ENCODE measurements at regions not wholly inside any gene's neighbourhood (a gene's known extent, or its start where the extent isn't known, plus 50 kb on each side); places are given as distances from the start of the nearest gene placed in this dataset.

GRCh38 chr6:128739112-128739511 lies 143.8 kb upstream of the LAMA2 start (continued):
- TF ChIP-seq ATF3 (IDR thresholded peaks at IDR 0.05) (no peak), FOXA1 (IDR thresholded peaks at IDR 0.05) (no peak), FOXA2 (IDR thresholded peaks at IDR 0.05) (no peak), HNF4A (conservative IDR thresholded peaks at IDR 0.05) (no peak), HNF4G (IDR thresholded peaks at IDR 0.05) (no peak), YY1 (IDR thresholded peaks at IDR 0.05) (no peak), NR2F2 (IDR thresholded peaks at IDR 0.05) (no peak), ZBTB33 (IDR thresholded peaks at IDR 0.05) (no peak), RXRA (IDR thresholded peaks at IDR 0.05) (no peak), SP1 (IDR thresholded peaks at IDR 0.05) (no peak)

GRCh38 chr6:128738112-128738511 lies 144.8 kb upstream of the LAMA2 start:
- WGBS: 88% methylated on average over 3 of the region's 3 CpGs
- TF ChIP-seq JUND (IDR thresholded peaks at IDR 0.05) (no peak), HNF4G (IDR thresholded peaks at IDR 0.05) (no peak), YY1 (IDR thresholded peaks at IDR 0.05) (no peak), NR2F2 (IDR thresholded peaks at IDR 0.05) (no peak), ZBTB33 (IDR thresholded peaks at IDR 0.05) (no peak), RAD21 (IDR thresholded peaks at IDR 0.05) (no peak), SP1 (IDR thresholded peaks at IDR 0.05) (no peak), EGR1 (IDR thresholded peaks at IDR 0.05; ENCODE audit: low read depth in 2 of 2) (no peak), FOXA1 (IDR thresholded peaks at IDR 0.05) (no peak), ATF3 (IDR thresholded peaks at IDR 0.05) (no peak), FOXA2 (IDR thresholded peaks at IDR 0.05) (no peak), GABPA (IDR thresholded peaks at IDR 0.05 in 1 of 2, conservative IDR thresholded peaks at IDR 0.05 in 1 of 2) (no peak), CTCF (IDR thresholded peaks at IDR 0.05; ENCODE audit: low read depth, low read length, missing input control) (no peak), REST (IDR thresholded peaks at IDR 0.05) (no peak), MAX (IDR thresholded peaks at IDR 0.05) (no peak)
- no peak for DNase-seq (ENCODE audit: low spot score)
- Histone ChIP-seq H3K27ac (ENCODE audit: low read depth in 1 of 2, low read length in 2 of 2) (no peak overlapping the region), H3K27me3 (ENCODE audit: control insufficient read depth in 4 of 4, insufficient read depth in 4 of 4, low read length in 3 of 4) (no peaks in the 10 kb centered on the region), H3K4me3 (ENCODE audit: low read depth in 1 of 3, low read length in 3 of 3) (no peak overlapping the region), H3K9me3 (ENCODE audit: control insufficient read depth in 4 of 4, low read length in 3 of 4) (no peaks in the 10 kb centered on the region), H3K4me1 (ENCODE audit: control insufficient read depth in 4 of 4, insufficient read depth in 4 of 4, low read length in 3 of 4) (no peaks in the 10 kb centered on the region), H3K9ac (ENCODE audit: low read depth in 1 of 2, low read length in 2 of 2) (no peak overlapping the region), H3K36me3 (ENCODE audit: control insufficient read depth in 4 of 4, insufficient read depth in 3 of 4, low read depth in 1 of 4, low read length in 3 of 4) (no peaks in the 10 kb centered on the region)

Measured in liver (tissue), 8 donors.